GM12891 (cell line): ENCODE measurements at regions not wholly inside any gene's neighbourhood (a gene's known extent, or its start where the extent isn't known, plus 50 kb on each side); places are given as distances from the start of the nearest gene placed in this dataset.

Experiments used
- POLR2A ChIP-seq: IDR thresholded peaks from 2 replicates; pipeline ENCODE4 v1.6.1; 2011; ENCODE audit warnings: low read depth, low read length, control low read depth
- POLR2AphosphoS5 ChIP-seq: IDR thresholded peaks from 2 replicates; pipeline ENCODE4 v1.6.1; 2011; ENCODE audit warnings: low read depth, low read length, control low read depth

GRCh38 chr2:34345030-34345429 is 745.9 kb upstream of the FAM98A start:
- TF ChIP-seq POLR2AphosphoS5 (no peak), POLR2A (no peak)
